HG02885 (cell line): ENCODE measurements at regions not wholly inside any gene's neighbourhood (a gene's known extent, or its start where the extent isn't known, plus 50 kb on each side); places are given as distances from the start of the nearest gene placed in this dataset.

Experiments
- ATAC-seq: cut with Tn5 transposase; IDR thresholded peaks from one replicate; pipeline ENCODE4 v1.9.1; 2021; ENCODE audit warnings: mild to moderate bottlenecking; ENCODE audit not compliant: unreplicated experiment, poor library complexity

GRCh38 chr20:21820688-21821087 lies 115.2 kb downstream of the PAX1 start:
- ATAC-seq = no peak

GRCh38 chr20:21820045-21820444 lies 114.6 kb downstream of the PAX1 start:
- ATAC-seq = no peak

- no peak for ATAC-seq
These were observed 106.9 kb downstream of the PAX1 start for GRCh38 chr20:21812379-21812778.

GRCh38 chr20:21809961-21810523 lies 104.6 kb downstream of the PAX1 start:
- no peak for ATAC-seq

GRCh38 chr20:21808863-21809664 lies 103.6 kb downstream of the PAX1 start:
- no peak for ATAC-seq

GRCh38 chr20:21808139-21808538 lies 102.7 kb downstream of the PAX1 start:
- ATAC-seq = no peak

- no peak for ATAC-seq
These were observed 99.3 kb downstream of the PAX1 start for GRCh38 chr20:21804802-21805201.

GRCh38 chr20:21801193-21801592 lies 95.7 kb downstream of the PAX1 start:
- no peak for ATAC-seq

- ATAC-seq = no peak
These were observed 92.9 kb downstream of the PAX1 start for GRCh38 chr20:21798384-21798783.

- no peak for ATAC-seq
These were observed 90.6 kb downstream of the PAX1 start for GRCh38 chr20:21796059-21796458.

- ATAC-seq = no peak
These were observed 82.6 kb downstream of the PAX1 start for GRCh38 chr20:21788082-21788481.

- no peak for ATAC-seq
These were observed 76.1 kb downstream of the PAX1 start for GRCh38 chr20:21781446-21782075.

- no peak for ATAC-seq
These were observed 75.1 kb downstream of the PAX1 start for GRCh38 chr20:21780528-21780927.
